ENCODE measurements at regions not wholly inside any gene's neighbourhood (a gene's known extent, or its start where the extent isn't known, plus 50 kb on each side); places are given as distances from the start of the nearest gene placed in this dataset.

GRCh38 chr1:101367630-101368029 lies 130.8 kb downstream of the S1PR1 start:
- no peak for TF ChIP-seq CHD2 (IDR thresholded peaks at IDR 0.05; ENCODE audit: low read length)
- TF ChIP-seq YY1 (IDR thresholded peaks at IDR 0.05; ENCODE audit: low read depth, low read length), result no peak
- TF ChIP-seq TAF1 (IDR thresholded peaks at IDR 0.05; ENCODE audit: low read depth, low read length), result no peak
- TF ChIP-seq CTCF (IDR thresholded peaks at IDR 0.05; ENCODE audit: control extremely low read depth in 1 of 3, insufficient read depth in 1 of 3, low read depth in 1 of 3, low read length in 3 of 3), result no peak
- TF ChIP-seq JUND (IDR thresholded peaks at IDR 0.05; ENCODE audit: low read length), result no peak
- TF ChIP-seq POLR2AphosphoS5 (IDR thresholded peaks at IDR 0.05; ENCODE audit: low read depth, low read length), result no peak
- TF ChIP-seq NRF1 (IDR thresholded peaks at IDR 0.05; ENCODE audit: low read depth, low read length), result no peak
- no peak for TF ChIP-seq EZH2 (IDR thresholded peaks at IDR 0.05; ENCODE audit: low read depth, low read length, severe bottlenecking)
- TF ChIP-seq HDAC6 (IDR thresholded peaks at IDR 0.05; ENCODE audit: low read depth, low read length), result no peak
- no peak for TF ChIP-seq SP4 (IDR thresholded peaks at IDR 0.05; ENCODE audit: low read length)
- TF ChIP-seq SP1 (IDR thresholded peaks at IDR 0.05; ENCODE audit: low read depth, low read length), result no peak
- TF ChIP-seq POLR2A (IDR thresholded peaks at IDR 0.05; ENCODE audit: control extremely low read depth in 1 of 2, low read depth in 2 of 2, low read length in 2 of 2), result no peak
